Kasumi-1 (cell line): ENCODE measurements at regions not wholly inside any gene's neighbourhood (a gene's known extent, or its start where the extent isn't known, plus 50 kb on each side); places are given as distances from the start of the nearest gene placed in this dataset.

Source experiments
- DNase-seq, 2 experiments: peaks; one replicate each; lab custom pipeline; 2025; lab: John Stamatoyannopoulos, UW

DNA sequence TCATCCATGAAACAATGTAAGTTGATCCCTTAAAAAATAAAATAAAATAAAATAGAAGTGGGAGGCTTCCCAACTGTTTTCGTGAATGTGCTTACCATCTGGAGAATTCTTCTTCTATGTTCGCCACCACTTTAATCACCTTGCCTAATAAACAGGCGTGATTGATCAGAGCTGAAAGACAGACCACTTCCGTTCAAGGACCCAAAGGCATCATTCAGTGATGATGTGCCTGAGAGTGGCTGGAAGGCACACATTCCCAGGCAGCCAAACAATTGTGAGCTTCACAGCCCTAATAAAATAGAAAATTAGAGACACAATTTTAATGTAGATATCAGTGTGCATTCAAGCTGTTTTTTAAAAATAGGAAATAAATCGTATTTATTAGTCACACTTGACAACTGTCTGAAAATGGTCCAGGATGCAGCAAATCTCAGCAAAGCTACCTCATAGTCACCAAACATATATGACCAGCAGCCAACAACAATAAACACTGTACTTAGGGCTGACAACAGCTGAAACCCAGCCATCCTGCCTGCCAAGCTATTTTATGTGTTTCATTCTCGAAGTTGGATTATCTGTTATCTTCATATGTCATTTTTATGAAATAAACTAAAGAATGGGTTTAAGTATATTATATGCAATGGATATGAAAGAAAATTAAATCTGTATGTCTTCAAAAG is 163.2 kb upstream of the FAM9B start:
- no peak for DNase-seq

DNA sequence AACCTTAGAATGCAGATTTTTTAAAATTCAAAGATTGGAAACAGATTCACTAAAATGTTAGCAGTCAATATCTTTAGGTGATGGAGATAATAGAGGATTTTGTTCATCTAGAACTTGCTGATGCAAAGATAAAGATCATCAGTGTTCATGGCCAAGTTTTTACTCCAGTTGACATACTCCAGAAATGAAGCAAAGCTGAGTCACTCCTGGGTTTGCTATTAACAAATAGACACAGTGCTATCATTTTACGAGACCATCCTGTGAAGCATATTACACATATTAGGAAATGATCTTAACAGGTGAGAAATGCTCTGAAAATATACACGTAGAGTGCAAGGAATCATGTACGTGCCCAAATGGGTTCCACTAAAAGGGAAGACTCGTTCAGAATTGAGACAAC is 170.6 kb upstream of the FAM9B start:
- no peak for DNase-seq

DNA sequence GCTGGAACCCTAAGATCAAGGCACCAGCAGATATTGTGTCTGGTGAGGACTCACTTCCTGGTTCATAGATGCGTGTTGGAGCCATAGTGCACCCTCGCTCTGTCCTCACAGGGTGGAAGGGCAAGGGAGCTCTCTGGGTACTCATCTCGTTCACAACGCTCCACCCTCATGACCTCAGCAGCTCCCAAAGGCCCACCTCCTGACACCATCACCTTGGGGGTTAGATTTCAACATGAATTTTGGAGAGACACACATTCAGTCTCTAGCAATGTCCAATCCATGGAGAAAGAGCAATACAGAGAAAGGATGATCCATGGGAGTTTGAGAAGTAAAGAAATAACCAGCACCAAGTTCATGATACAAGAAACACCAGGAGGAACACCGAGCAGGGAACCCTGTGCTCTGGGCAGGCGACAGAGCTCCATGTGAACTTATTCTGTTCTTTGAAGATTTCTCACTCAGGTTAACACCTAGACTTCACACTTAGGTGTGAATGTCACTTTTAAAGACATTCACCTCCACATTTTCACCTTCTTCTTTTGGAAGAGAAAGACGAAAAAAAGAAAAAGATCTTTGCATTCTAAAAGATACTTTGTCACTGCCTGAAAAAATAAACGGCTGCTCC is 171.8 kb upstream of the FAM9B start:
- DNase-seq: no peak

DNA sequence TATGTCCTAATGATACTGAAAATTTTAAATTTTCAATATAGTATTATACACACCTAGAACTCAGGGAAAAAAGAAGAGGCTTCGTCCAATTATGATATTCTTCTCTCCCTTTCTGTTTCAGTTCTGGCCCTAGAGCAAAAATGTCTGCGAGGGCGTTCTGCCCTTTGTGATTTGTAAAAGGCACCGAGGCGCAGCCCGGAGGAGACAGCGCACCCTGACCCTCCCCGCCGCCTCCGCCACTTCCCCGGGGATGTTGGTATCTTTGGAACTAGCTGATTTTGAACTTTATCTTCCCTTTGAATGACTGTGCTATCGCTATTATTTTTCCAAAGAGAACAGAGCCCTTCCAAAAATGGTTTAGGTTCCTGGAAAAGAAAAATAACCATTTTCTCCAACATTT is 173.2 kb upstream of the FAM9B start:
- no peak for DNase-seq

DNA sequence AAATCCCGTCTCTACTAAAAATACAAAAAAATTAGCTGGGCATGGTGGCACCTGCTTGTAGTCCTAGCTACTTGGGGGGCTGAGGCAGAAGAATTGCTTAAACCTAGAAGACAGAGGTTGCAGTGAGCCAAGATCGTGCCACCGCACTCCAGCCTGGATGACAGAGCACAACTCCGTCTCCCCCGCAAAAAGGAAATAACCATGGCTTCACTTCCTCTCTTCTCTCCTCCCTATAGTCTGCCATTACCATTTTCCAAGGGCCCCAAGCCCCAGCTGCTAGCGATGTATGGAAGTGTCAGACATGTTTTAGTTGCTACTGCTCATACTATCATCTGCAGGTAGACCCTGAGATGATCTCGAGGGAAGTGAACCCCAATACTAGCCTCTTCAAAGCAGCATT is 177.3 kb upstream of the FAM9B start:
- DNase-seq: no peak

DNA sequence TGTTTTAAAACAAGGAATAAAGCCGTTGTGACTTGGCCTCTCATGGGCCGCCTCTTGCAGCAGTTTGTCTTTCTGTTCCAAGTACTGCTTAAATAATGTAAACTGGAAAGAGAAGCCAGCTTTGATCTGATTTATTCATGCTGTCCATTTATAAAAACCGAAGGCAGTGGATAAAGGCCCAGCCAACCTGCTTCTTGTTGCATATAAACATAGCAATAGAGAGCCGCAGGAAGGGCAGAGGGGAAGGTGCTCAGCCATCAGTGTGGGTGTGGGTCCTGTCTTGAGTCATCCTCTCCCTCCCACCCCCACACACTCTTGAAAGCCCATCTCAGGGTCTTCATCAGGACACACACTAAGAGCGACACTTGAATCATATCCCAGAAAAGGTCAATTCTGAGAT is 187.9 kb upstream of the FAM9B start:
- DNase-seq: no peak

DNA sequence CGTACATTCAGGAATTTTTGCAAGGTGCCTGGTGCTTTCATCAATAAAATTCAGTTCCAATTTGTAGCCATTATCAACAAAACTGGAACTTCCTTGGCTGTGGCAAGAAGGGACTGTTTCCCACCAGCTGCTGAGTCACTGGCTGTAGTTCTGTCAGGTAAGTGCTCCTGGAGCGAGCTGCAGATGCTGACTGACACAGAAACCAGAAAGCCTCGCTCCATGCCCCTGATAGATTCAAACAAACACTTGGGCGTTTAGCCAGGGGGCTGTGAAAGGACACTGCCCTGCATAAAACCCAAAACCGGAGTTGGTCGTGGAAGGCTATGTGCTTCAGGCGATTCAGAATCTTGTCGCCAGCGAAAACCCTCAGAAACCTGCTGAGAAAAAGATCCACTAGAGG is 188.4 kb upstream of the FAM9B start:
- DNase-seq: no peak

DNA sequence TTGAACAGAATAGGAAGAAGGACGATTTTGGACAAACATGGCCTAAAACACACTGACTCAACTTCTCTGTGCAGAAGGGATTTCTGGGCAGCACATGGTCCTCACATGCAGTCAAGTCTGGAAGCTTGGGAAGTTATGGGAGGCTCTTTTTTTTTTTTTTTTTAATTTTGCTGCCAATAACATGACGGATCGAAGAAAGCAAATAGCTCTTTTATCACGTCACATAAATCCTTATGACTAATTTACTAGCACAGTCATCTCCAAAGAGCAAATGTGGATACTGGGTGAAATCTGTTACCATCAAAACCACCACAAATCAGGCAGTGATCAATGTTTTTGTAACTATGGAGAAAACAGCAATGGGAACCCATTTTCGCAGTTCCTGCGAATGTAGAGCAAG is 193.3 kb upstream of the FAM9B start:
- DNase-seq: no peak

DNA sequence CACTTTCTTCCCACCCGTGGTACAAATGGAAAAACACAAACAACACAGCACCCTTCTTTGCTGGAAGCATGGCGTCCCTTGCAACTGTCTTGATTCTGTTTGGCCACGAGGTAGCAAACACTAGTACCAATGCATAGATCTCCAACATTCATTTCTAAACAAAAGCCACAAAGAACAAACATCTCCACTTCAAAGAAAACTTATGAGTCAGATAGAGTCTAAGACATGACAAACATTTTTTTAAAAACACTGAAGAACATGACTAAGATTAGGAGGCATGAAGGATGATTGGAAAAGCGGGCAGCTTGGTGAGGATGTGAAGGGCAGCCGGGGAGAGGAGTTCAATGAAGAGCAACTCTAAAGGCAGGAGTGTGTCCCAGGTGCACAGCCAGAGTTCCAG is 197.6 kb upstream of the FAM9B start:
- DNase-seq: no peak

DNA sequence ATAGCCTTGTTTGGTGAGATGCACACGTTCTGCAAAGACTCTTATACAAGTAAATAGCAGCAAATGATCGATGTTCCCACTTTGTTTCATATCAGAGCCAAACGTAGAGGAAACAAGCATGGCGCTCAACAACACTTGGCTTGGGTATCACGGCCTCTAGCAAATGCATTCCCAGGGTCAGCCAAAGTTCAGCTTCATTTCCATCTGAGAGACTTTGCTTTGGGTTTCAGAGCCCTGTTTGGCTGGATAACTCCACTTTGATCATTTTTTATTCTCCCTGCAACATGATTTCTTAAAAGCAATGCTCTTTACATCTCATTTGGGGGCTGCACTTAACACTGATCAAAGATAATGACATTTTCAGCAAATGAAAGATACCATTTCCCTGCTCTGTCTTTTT is 199.2 kb upstream of the FAM9B start:
- DNase-seq: no peak

DNA sequence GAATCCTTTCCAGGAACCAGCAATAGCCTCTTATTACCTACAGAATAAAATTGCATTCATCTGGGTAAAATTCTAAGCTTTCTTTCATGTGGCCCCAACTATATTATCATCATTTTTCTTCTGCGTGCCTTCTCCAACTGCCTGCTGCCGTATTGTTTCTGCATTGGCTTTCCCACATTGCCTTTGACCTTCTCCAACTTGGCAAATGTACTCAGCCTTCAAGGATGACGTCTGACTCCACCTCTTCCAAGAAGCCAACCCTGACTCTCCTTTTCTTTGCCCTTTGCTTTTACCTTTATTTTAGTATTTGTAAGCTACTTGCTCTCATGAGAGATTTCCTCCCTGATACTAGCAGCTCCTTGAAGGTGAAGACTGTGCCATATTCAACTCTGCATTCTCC is 200.4 kb upstream of the FAM9B start:
- DNase-seq: no peak

DNA sequence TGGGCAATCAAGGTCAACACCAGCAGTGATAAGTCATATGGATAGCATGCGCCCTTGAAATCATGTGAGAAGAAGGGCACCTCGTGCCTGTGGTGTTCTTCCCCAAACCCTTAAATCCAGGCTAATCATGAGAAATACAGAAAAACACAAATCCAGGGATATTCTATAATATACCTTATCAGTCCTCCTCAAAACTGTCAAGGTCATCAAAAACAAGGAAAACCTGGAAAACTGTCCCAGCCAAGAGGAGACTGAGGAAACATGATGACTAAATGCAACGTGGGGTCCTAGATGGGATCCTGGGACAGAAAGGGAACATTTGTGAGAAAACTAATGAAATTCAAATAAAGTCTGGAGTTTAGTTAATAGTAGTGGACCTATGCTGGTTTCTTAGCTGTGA is 201.8 kb upstream of the FAM9B start:
- DNase-seq: no peak

DNA sequence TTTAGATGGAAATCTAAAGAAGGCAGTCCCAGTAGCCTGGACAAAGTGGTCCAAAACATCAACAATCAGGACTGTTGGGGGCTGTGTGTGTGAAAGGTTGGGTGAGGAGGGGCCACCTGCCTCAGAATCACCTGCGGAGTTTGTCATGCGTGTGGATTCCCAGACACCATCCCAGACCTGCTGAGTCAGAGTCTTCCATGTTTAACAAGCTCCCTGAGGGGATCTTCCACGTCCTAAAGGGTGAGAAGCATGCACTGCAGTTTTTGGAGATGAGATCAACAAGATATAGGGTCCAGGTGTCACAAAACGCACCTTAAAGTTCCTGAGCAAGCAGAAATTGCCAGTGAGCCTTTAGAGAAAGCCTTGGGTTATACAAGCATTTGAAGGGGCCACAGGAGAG is 207.0 kb upstream of the FAM9B start:
- DNase-seq: no peak

DNA sequence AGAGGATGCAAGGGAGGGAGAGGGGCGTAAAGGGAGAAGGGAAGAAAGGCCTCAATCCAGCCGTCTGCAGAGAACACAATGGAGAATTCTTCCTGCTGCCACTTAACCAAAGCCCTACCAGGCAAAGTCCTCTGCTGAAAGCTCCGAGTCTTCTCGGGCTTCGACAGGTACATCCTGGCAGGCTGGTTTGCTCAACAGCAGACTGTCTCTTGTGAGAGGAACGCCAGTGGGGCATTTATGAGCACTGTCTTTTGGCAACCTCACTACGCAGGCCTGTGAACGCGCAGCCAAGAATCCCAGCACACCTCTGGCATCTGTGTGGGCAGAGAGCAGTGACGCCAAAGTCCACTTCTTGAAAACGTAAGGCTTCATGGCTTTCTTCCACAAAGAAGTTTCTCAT is 207.5 kb upstream of the FAM9B start:
- no peak for DNase-seq

DNA sequence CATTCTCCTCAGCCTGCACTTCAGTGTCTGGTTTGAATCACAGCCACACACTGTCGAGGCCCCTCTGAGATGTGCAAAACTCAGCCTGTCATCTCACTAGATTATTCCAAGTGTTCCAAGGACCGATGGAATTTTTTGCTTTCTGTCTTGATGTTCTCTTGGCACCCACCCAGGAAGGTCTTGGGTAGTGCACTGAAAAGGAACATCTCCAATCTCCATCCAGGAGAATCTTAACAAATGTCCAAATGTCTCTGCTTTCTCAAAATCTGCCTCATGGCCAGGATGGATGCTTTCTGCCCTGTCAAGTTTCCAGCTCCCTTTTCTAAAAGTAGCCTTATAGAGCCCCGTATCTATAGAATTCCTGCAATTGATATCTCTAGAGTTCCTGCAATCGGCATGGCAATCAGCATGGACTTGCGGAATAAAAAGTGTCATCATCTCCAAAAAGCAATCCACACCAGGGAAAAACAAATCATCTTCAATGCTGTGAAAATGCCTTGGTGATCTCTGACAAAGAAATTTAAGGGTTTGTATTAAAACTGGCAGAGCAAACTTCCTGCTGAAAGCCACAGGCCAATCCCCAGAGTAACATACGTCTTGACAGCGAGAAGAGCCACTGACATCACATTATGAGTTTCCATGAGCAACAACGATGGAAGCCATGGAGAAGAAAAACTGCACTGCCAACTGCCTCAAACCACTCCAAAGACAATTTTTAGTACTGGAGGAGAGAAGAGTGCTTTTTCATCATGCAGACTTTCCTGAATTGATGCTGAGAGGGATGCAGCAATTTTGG is 215.3 kb upstream of the FAM9B start:
- DNase-seq: no peak

DNA sequence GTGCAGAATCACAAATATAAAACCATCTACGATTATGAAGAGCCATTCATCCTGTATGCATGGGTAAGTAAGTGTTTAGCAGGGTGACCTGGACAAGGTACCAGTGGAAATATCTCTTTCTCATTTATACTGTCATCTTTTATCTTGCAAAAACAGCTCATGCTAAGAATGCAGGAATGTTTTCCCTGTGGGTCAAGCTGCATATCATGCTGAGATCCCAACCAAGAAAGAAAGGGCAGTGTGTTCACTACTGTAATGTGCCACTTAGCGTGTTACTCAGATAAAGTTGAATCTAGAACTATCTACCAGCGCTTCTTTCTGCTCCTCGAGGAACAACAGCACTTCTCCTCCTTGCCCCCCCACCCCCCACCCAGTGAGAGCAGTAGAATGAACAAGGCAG is 212.7 kb upstream of the TBL1X start:
- no peak for DNase-seq

DNA sequence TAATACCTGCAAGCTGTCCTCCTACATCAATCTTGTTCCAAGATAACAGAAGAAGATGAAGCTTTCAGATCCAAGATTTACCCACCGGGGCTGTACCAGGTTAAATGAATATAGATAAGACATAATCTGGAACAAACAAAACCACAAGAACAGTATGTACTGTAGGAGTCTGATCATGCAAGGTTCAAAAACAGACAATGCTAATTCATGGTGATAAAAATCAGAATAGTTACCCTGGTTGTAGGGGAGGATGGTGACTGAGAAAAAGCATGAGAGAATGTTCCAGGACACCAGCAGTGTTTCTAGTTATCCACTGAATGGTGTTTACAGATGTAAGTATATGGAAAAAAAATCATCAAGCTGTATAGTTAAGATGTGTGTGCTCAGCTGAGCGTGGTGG is 211.6 kb upstream of the TBL1X start:
- DNase-seq: no peak

DNA sequence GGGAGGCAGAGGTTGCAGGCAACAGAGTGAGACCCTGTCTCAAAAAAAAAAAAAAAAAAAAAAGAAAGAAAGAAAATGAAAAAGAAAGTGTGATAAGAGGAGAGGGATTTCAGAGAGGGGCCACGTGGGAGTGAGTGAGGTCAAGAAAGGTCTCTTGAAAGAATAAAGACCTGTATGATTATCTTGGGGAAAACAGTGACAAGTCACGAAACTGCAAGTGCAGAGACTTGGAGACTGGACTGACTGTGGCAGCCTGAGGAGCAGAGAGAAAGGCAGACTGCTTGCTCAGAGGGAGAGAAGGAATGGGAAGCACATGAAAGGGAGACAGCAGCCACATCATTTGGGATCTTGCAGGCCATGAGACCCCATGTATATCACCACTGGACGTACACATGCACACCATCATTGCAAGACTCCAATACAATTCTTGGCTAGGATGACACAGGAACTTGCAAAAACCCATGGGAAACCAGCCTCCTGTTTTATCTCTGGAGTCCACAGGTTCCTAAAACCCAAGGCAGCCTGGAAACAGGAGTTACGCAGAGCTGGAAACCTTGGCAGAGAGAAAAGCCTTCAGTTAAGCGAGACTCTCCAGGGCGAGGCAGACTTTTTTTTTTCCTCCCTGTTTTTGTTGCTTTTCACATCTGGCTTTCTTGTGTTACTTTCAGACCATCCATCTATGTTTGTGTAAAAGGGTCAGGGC is 207.0 kb upstream of the TBL1X start:
- no peak for DNase-seq

DNA sequence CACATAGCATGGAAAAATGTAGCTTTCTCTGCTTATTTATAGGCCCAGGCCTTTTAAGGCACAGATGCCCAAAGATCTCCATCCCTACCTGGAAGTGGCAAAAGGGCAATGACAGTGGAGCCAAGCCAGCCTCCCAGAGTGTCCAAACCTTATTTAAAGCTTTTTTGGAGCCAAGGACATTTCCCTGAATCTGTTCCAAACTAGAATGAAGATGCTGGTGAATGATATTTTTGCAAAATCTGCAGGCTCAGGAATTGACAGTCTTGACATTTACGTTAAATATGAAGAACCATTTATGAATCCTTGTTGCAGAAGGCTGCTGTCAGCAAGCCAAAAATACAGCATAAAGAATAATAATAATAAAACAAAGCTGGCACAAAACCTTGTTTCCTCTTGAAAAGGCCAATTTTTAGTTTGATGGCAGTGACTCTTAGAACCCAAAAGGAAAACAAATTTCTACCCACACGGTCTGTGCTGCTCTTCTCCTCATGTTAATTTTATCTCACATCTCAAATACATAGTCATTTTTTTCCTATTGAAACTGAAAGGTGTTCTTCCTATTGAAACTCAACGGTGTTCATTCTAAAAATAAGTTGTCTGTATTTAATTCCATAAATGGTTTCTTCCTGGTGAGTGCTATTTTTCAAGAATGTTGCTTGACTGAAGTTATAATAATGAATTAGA is 206.3 kb upstream of the TBL1X start:
- DNase-seq: no peak

DNA sequence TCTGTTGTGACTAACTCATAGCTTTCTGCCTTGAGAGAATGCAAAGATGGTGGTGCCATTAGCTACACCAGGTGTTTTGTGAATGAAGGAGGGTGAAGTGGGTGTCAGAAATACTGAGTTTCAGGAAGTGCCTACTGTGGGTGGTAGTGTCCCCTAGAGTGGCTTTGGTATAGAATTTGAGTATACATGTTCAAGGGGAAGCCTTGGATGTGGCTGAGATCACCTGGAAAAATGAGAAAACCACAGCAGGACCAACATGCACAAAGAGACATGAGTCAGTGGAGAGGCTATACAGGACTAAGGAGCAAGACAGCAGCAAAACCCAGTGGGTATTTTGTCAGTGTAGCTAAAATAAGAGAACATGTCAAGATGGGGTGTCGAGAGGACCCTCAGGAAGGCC is 204.3 kb upstream of the TBL1X start:
- DNase-seq: no peak

DNA sequence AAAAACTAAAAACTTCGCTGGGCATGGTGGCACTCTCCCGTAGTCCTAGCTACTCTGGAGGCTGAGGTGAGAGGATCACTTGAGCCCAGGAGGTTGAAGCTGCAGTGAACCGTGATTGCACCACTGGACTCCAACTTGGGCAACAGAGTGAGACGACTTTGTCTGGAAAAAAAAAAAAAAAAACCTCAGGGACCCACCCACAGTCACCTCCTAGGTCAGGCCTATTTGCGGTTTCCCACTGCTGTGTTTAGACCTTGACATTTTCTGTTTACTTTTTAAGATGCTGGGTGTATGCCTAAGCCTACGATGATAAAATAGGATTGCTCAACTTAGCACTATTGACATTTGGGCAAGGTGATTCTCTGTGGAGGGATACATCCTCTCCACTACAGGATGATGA is 197.4 kb upstream of the TBL1X start:
- DNase-seq: no peak

DNA sequence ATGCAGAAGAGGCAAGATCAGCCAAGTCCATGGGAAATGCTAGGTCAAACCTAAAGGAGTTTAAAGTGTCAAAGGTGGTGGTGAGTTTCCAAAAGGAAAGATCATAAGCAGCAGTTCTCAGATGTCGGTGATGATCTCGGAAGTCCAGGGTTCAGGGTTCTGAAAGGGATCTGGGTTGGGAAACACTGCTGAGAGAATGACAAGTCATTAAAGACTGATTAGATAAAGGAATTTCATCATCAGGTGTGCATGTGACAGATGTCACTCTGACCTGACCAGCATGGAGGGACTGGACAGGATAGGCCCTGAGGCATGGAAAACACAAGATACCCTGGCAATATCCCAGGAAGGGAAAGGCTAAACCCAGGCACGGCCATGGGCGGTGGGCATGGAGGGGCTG is 195.7 kb upstream of the TBL1X start:
- no peak for DNase-seq
